Stimulated activated CD4-positive, alpha-beta T cell treated with anti-CD3 and anti-CD28 coated beads, Interleukin-15, amount 100 ng/mL, for 48 hours (primary cell): ENCODE measurements at regions not wholly inside any gene's neighbourhood (a gene's known extent, or its start where the extent isn't known, plus 50 kb on each side); places are given as distances from the start of the nearest gene placed in this dataset.
"Not testable (repeated sequence)": the region's sequence is repeated elsewhere in the genome, so short reads cannot be mapped to it uniquely, and the experiment has no call there.

ENCODE experiments used
- DNase-seq, 2 donors: peaks; one replicate each; pipeline ENCODE4 v3.0.0-alpha.2; 2020; ENCODE audit warnings: low read depth in 2 of 2

- DNase-seq = no peak
Measured at GRCh38 chr10:23493711-23494110, 54.8 kb downstream of the OTUD1 start.

GRCh38 chr10:23496727-23497126 is 57.9 kb downstream of the OTUD1 start:
- no peak for DNase-seq

- no peak for DNase-seq
Measured at GRCh38 chr10:23499372-23500132, 60.7 kb downstream of the OTUD1 start.

GRCh38 chr10:23505797-23506465 is 67.1 kb downstream of the OTUD1 start:
- DNase-seq = no peak

GRCh38 chr10:23512355-23513058 is 73.6 kb downstream of the OTUD1 start:
- no peak for DNase-seq

- DNase-seq = not testable (repeated sequence)
Measured at GRCh38 chr10:23513621-23514020, 74.7 kb downstream of the OTUD1 start.

GRCh38 chr10:23514321-23514720 is 75.4 kb downstream of the OTUD1 start:
- no peak for DNase-seq

- no peak for DNase-seq
Measured at GRCh38 chr10:23516530-23516929, 77.7 kb downstream of the OTUD1 start.

GRCh38 chr10:23517155-23517554 is 78.3 kb downstream of the OTUD1 start:
- no peak for DNase-seq

- DNase-seq = no peak
Measured at GRCh38 chr10:23521735-23522134, 82.9 kb downstream of the OTUD1 start.

- DNase-seq = no peak
Measured at GRCh38 chr10:23522345-23522744, 83.5 kb downstream of the OTUD1 start.

GRCh38 chr10:23523251-23523650 is 84.4 kb downstream of the OTUD1 start:
- no peak for DNase-seq

- no peak for DNase-seq
Measured at GRCh38 chr10:23525406-23525805, 86.5 kb downstream of the OTUD1 start.

- no peak for DNase-seq
Measured at GRCh38 chr10:23528419-23528818, 89.5 kb downstream of the OTUD1 start.

GRCh38 chr10:23529625-23530024 is 90.8 kb downstream of the OTUD1 start:
- DNase-seq = no peak

- no peak for DNase-seq
Measured at GRCh38 chr10:23530079-23530478, 91.2 kb downstream of the OTUD1 start.

- DNase-seq = no peak
Measured at GRCh38 chr10:23533212-23533611, 94.3 kb downstream of the OTUD1 start.

- DNase-seq = no peak
Measured at GRCh38 chr10:23534326-23534725, 95.5 kb downstream of the OTUD1 start.

GRCh38 chr10:23534761-23535160 is 95.9 kb downstream of the OTUD1 start:
- no peak for DNase-seq

GRCh38 chr10:23535381-23535780 is 96.5 kb downstream of the OTUD1 start:
- DNase-seq = no peak

GRCh38 chr10:23538968-23539367 is 100.1 kb downstream of the OTUD1 start:
- DNase-seq = no peak

GRCh38 chr10:23540401-23541030 is 101.6 kb downstream of the OTUD1 start:
- DNase-seq = no peak
